Pulmonary artery endothelial cell (primary cell): ENCODE measurements at regions not wholly inside any gene's neighbourhood (a gene's known extent, or its start where the extent isn't known, plus 50 kb on each side); places are given as distances from the start of the nearest gene placed in this dataset.

Source experiments
- DNase-seq: peaks from one replicate; pipeline ENCODE4 v3.0.0-alpha.2; 2011; ENCODE audit warnings: low read depth, low spot score

DNA sequence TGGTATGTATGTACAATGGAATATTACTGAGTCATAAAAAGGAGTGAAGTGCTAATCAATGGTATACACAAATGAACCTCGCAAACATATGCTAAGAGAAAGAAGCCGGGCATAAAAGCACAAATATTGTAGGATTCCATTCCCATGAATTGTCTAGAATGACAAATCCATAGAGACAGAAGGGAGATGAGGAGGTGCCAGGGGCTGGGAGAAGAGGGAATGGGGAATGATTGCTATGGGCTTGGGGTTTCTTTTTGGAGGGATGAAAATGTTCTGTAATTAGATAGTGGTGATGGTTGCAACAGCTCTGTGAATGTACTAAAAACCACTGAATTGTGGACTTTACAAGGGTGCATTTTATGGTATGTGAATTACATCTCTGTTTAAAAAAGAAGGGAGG is 73.5 kb downstream of the GLI2 start:
- DNase-seq, result no peak

DNA sequence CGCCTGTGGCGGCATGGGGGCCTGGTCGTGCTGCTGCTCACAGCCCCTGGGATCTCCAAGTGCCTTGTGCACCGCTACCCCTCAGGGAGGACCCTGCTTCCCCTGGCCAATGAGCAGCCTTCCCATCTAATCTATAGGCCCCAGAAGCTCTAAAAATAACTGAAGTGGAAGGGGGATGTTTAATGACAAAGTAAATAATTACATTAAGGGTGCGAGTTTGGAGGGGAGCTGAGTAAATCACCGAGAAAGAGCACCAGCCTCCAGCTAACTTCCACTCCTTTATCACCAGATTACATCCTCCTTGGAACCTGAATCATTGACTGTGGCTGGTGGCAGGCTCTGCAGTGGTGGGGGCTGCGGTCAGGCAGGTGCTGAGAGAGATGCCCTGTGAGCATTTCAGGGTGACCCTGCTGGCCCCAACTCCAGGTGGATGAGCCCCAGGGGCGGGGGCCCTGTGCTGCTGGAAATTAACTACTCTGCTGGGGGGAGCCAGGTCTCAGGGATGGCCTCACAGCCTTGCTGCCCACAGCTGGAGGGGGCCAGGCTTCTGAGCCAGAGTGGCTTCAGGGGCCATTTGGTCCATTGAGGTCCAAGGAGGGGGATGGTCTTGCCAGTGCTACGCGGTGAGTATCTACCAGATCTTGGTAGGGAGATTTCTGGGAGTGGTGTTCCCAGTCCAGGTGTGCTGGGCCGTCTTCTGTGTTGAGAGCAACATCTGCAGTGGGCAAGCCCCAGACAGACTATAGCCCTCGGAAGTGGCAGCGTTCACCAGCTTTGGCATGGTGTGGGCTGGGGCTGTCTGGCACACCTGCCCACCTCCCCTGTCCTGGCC is 74.2 kb downstream of the GLI2 start:
- no peak for DNase-seq

DNA sequence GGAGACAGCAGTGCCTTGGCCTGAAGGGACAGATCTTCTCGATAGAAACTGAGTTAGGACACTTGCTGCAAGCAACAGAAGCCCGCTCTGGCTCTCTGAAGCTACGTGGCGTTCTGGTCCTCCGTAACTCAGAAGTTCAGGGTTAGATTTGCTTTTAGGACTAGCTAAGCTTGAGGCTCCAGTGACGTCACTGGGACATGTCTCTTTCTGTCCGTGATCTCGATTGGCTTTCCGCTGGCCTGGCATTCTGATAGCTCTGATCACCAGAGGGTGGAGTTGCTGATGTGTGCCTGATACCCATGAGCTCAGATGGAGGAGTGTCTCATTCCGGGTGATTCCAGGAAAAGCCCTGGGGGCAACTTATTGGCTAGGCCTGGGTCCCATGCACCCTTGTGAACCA is 75.0 kb downstream of the GLI2 start:
- DNase-seq, result no peak

DNA sequence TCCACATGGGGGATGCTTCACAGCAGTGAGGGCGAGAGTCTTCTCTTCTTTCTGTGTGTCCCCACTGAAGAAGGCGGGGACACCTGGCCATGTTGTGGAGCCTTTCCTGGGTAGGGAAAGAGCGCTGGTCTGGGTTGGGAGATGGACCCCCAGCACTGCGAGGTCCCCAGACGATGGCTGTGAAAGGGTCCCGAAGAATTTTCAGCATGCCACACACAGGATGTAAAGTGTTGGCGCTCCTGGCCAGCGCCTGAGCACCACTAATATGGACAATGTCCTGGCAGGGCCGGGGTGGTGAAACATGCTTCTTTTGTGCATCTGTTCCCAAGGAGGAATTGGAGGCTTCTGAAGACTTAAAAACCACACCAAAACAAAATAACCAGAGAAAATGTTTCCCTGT is 77.2 kb downstream of the GLI2 start:
- DNase-seq, result no peak

DNA sequence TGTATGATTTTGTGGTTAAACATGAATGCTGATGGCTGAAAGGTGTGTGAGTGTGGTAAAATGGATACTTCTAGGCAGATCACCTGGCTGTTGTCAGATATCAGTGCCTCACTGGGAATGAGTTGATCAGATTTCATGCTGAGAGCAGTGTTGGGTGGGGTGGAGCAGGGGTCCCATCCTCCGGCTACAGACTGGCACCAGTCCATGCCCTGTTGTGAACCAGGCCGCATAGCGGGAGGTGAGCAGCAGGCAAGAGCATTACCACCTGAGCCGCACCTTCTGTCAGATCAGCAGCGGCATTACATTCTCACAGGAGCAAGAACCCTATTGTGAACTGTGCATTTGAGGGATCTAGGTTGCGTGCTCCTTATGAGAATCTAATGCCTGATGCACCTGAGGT is 78.7 kb downstream of the GLI2 start:
- DNase-seq, result no peak

DNA sequence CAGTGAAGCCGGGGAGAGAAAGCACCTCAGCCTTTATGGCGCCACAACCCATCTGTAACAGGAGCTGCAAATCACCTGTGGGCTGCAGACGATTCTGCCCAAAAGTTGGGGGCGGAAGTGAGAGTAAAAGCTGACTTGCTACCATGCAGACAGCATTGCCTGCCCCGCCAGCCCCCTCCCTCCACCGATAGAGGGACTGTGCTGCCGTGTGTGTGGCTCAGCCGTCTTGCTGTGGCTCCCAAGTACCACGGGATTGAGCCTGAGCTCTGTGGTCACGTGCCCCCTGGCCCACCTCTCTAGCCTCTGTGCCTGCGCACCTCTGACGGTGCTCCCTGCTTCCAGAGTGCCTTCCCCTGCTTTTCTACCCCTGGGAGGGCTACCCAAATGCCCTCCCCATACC is 79.6 kb downstream of the GLI2 start:
- DNase-seq, result no peak

DNA sequence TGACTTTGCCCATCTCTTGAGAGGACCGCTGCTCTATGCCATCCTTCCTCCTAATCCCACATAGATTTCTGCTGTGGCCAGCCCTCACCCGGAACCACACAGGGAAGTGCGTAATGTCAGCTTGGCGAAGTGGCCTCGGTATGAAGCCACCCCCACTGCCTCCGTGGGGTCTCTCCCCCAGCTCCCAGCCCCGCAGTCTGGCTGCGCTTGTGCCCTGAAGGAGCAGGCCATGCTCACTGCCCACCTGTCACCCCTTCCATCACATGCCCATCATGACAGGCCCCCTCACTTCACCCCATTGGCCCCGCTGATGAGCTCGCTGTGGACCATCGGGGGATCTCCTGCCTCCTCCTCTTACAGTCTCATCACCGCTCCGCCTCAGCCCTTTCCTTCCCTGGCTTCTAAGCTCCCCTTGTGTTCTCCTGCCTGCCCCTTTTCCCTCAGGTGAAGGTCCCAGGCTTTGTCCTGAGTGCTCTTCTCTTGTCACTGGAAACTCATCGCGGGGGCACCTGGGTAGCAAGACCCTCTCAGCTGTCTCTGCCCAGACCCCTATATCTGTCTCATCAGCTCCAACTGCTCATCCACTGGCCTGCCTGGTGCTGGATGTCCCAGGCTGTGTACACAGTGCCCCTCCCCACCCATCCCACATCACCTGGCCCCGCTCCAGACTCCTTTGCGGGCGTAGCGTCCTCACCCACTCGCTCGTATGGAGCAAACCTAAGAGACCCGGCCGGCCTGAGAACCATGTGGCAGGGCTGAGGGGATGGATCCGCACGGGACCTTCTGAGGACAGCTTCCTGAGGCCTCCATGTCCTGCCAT is 81.7 kb downstream of the GLI2 start:
- no peak for DNase-seq

DNA sequence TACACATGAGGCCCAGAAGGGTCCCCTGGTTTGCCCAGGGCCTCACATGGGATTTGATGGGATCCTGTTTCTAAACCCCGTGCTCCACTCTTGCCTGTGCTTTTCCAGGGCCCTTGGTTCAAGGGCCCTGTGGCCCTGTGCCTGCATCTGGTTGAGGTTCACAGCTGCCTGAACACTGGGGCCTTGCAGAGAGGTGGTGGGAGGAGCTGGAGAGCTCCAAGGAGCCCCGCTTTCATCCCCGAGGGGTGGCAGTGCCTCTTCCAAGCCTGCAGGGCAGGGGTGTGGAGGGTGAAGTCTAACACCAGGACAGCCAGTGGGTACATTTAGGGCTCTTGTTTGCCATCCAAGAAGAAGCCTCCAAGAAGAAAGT is 82.3 kb downstream of the GLI2 start:
- no peak for DNase-seq

DNA sequence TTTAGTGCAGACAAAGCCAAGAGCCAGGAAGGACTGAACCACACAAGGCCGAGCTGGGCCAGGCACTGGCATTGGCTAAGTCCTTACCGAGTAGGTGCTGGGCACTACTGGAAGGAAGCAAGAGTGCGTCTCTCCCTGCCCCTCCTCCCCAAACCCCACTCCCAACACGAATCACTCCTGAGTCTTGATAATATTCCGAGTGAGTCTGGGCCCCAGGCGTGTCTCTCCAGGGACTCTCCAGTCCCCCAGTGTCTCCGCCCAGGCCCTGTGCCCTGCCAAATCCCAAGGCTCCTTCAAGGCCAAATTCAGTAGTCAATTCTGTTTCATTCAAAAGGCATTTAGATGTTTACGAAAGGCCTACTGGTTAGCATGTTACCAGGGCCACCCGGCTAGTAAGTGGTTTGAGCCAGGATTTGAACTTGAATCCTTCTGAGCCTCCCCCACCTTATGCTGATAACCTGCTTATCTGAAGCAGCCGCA is 82.8 kb downstream of the GLI2 start:
- DNase-seq, result no peak

DNA sequence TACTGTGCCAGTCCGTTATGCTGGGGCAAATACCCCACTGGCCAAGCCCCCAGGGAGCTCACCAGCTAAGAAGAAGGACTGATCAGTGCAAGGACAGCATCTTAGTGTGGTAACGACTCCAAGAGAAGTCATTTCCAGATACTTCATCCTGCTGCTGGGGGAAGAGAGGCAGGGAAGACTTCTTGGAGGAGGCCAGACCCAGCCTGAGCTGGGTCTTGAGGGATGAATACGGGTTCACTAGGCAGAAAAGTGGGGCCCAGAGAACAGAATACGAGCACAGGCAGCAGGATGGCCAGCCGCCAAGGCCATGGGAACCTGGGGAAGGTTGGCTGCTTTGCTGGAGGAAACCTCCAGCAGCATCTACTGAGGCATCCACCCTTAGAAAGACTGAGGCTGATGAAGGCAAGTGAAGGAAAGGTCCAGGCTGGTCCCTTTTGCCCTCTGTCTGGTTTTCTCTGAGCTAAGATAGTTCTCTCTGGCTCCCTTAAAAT is 84.1 kb downstream of the GLI2 start:
- DNase-seq, result no peak

DNA sequence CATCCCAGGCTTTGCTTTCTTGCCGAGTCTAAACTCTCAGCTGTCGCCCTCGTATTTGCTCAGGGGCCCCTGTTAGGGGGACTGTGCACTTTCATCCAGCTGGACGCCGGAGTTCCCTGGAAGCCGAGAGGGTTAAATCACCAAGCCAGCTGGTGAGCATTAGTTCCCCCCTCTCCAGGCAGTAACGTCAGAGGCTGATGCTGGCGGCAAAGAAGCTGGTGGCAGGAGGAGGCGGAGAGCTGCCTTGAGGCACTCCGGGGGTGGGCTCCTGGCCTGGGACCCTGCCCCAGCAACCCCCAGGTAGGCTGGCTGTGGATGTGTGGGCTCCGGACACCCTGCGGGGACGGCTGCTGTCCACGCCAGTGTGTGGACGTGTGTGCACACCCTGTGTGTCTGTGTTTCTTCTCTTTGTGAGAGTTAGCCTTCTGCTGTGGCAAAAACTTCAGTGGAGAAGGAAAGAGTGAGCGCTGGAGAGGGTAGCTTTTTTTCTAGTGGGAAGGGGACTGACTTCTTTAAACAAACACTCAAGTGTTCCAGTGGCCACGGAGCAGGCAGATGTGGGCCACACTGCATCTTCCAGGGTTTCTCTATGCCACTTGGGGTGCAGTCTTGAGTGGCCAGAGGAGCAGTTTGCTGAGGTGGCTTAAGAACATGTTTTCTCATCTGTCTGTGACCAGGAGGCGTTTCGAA is 84.7 kb downstream of the GLI2 start:
- DNase-seq, result no peak

DNA sequence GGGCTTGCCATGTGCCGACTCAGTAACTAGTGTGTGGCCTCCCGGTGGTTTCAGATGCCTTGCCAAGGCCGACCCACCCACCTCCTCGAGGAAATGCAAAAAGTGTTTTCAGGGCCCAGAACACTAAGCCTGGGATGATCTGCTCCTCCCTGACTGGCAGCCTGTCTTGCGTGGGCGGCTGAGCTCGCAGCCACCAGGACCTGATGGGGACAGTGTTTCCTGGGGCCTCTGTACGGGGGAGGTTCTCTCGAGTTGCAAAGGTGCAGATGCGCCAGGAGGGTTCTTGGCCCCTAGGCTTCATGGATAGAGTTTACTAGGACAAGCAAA is 85.2 kb downstream of the GLI2 start:
- DNase-seq, result no peak

DNA sequence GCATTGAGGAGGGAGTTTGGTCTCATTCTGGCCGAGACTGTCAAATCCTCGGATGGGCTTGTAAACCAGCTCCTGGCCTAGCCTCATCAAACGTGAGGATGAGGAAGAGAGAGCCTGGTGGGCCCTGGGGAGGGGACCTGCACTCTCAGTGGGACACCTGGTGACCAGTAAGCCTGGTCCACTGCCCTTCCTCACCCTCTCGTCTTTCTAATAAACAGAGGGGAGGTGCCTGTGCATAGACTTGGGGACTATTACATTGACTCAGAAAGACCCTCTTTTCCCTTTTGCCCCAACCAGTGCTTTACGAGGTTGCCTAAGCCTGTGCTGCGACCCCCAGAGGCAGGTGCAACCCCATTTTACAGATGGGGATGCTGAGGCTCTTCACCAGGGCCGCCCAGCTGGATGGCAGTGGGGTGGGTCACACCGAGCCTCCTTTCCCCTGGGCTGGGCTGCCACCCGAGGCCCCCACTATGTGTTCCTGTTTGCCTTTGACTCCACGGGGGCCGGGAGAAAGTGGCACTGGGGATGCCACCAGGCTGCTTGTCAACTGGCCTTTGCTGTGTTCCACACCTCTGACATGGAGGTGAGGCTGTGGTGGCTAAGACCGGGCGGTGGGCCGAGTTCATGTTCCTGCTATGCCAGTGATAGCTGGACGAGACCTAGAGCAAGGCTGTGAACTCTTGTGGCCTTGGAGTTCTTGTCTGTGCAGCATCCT is 85.9 kb downstream of the GLI2 start:
- no peak for DNase-seq

DNA sequence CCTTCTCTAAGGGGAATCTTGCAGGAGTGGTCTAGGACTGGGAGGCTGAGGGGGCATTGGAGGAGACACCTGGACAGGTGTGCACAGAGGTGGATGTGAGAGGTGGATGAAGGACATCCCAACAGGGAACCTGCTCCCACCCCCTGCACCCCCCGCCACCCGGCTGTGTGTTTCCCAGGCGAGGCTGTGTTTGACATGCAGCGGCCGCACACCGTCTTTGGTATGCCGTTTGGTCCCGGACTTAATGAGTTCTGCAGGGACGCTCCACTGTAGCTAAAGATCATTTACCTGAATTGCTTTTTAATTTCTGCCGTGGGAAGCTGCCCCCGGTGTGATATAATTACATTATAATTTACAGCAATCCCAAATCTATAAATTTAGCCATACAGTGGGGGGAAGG is 87.3 kb downstream of the GLI2 start:
- no peak for DNase-seq

DNA sequence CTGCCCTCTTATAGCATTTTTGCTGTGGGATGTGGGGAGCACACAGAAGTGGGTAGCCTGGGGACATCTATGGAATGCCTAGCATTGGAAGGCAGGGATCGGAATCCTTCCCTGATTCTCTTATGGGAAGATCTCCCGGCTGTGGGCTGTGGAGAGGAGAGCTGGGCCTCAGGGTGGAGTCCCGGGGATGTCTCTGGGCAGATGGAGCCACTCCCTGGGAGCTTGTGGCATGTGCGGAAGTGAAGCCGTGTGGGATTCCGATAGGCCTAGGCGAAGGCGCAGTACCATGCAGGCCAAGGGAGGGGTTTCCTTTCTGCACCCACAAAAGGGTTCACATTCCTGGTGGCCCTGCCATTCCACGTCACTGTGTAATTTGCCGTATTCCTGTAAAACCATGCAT is 87.9 kb downstream of the GLI2 start:
- no peak for DNase-seq

DNA sequence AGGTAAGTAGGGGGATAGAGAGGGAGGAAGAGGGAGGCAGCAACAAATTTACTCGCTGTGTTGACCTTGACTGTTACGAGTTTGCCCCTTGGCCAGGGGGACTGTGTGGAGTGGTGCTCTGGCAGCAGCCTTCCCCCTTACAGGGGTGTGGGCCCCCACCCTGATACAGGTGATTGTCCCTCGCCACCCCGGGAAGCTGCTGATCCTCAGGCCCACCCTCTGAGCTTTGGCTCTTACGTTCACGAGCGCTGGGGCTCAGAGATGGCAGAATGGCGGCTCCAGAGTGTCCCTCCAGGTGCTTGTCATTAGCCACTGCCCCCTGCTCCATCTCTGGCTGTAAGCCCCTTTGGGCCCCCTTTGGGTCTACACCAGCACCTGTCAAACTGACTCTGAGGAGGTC is 88.6 kb downstream of the GLI2 start:
- DNase-seq, result no peak

DNA sequence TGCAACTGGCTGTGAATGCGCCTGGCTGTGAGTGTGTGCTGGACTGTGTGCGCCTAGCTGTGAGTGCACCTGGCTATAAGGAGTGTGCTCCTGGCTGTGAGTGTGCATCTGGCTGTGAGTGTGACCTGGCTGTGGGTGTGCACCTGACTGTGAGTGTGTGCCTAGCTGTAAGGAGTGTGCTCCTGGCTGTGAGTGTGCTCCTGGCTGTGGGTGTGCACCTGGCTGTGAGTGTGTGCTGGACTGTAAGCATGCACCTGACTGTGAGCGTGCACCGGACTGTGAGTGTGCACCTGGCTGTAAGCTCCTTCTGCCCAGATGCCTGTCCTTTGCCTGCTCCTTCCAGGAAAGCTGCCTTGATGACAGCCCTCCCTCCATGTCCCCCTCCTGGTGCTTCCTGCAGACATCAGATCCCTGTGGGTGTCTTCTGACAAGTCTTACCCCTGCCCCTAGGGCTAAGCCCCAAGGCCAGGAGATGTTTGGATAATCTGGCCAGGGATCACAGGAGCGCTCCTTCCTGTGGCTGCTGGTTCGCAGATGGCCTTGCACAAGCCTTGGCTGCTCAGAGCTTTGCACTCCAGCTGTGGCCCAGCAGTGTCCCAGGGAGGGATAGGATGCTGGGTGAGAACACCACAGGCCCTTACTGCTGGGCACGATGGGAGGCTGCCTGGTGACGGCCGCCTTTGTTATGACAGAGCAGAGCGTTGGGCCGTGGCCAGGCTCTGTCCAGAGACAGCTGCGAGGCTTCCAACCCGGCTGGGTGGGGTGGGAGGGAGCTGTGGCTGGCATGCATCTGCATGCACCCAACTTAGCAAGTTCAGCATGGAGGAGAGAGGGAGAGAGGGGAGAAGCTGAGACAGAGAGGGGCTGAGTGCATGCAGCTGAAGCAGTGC is 89.9 kb downstream of the GLI2 start:
- DNase-seq, result no peak

DNA sequence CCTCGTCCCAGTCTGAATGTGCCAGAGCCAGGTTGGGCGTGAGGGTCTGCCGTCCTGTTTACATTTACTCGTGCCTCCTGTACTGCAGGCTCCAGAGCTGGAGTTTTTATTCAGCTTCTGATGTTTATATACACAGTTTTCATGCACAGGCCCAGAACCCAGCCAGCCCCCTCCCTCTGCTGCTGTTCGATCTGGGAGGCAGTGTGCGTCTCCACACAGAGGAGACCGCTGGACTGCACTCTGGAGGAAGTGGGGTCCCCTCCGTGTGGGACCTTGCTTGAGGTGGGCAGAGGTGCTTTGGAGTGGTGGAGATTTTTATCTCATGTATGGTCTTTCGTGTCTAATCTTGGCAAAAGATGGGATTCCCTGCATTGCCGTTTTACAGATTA is 90.6 kb downstream of the GLI2 start:
- no peak for DNase-seq

DNA sequence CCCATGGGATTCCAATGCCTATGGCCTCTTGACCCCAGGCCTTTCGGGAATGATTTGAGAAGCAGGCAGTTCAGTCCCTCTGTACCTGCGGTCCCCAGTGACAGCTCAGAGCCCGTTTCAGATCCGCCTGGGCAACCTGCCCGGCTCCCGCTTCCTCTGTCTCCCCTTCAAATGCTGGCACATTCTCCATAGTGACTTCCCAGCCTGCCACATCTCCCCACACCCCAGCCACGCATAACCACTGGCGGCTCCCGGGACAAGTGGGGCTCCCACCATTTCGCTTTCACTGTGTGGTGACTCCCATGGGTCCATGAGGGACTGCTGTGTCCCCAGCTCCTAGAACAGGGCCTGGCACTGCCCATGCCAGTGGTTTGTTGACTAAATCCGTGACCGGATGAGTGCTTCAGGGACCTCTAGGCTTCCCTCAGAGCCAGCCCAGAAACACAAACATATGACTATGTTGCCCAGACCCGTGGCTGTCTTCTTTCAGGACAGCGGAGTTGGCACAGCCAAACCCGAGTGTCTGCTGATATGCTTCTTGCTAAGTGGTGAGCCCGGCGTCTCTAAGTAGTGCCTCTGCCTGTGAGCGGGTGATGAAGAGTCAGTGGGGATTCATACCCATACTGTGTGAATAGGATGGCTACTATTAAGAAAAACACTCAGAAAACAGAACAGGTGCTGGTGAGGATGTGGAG is 91.2 kb downstream of the GLI2 start:
- DNase-seq, result no peak

DNA sequence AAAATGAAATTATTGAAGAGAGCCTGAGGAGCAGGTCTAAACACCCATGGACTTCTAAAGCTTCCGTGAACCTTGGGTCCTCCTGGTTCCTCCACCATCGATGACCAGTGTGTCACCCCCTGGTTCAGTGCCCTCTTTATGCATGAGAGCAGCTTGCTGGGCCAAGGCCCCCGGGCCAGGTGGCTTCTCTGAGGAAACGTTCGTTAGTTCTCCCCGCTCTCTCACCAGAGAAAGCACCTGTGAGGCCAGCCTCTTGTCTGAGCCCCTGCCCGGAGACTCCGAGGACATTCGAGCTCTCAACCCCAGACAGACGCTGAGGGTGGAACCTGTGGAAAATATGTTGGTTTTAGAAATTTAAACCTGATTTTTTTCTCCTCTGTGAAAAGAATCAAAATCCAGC is 92.4 kb downstream of the GLI2 start:
- DNase-seq, result no peak
